Panc1 (cell line): ENCODE measurements at regions not wholly inside any gene's neighbourhood (a gene's known extent, or its start where the extent isn't known, plus 50 kb on each side); places are given as distances from the start of the nearest gene placed in this dataset.

Source experiments
- CTCF ChIP-seq: fragments of 450-650 bp; IDR thresholded peaks from 2 replicates; pipeline ENCODE4 v1.5.1; 2017; ENCODE audit warnings: mild to moderate bottlenecking
- POLR2AphosphoS5 ChIP-seq: IDR thresholded peaks from 2 replicates; pipeline ENCODE4 v1.6.1; 2012; ENCODE audit warnings: mild to moderate bottlenecking, low read depth, low read length, moderate library complexity

GRCh38 chr4:187903700-187904099 lies 91.9 kb upstream of the ZFP42 start:
- TF ChIP-seq POLR2AphosphoS5, result no peak
- TF ChIP-seq CTCF, result no peak
